HG03060 (cell line): ENCODE measurements at regions not wholly inside any gene's neighbourhood (a gene's known extent, or its start where the extent isn't known, plus 50 kb on each side); places are given as distances from the start of the nearest gene placed in this dataset.
"Not testable (repeated sequence)": the region's sequence is repeated elsewhere in the genome, so short reads cannot be mapped to it uniquely, and the experiment has no call there.

ENCODE experiments used
- ATAC-seq: cut with Tn5 transposase; IDR thresholded peaks from one replicate; pipeline ENCODE4 v1.9.1; 2021; ENCODE audit warnings: low read depth, moderate number of reproducible peaks; ENCODE audit not compliant: unreplicated experiment

GRCh38 chr3:147333098-147333497 is 73.2 kb downstream of the ZIC4 start:
- ATAC-seq = no peak

GRCh38 chr3:147328711-147329110 is 77.6 kb downstream of the ZIC4 start:
- ATAC-seq = no peak

DNA sequence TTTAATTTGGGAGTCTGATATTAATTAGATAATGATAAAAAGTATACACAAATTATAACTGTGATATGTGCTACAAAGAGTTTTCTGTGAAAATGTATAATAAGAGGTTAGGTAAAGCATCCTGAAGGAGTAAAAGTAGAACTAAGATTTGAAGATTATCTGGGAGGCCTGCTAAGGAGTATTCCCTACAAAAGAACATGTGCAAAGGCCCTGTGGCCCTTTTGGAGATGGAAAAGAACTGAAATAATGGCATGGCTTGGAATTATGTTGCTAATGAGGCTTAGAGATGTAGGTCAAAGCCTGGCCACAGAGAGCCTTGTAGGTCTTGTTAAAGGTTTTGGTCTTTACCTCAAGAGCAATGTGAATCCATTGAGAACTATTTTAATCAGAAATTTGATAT is 82.0 kb downstream of the ZIC4 start:
- ATAC-seq = no peak

DNA sequence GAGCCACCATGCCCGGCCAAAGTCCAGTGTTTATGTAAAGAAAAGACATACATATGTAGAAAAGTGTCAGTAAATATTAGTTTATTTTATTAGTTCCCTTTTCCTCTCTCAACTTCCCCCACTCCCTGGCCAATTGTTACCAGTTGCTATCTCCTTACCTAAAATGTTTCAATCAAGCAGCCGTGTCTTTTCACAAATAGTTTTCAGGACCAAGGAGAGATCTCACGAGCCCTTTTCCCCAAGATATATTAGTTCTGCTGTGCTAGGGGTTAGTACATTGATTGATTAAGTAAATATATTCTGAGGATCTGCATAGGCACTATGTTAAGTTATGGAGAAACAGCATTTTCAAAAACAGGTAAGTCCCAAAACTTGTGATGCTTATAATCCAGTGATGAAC is 87.4 kb downstream of the ZIC4 start:
- ATAC-seq = no peak

GRCh38 chr3:147317080-147317479 is 89.3 kb downstream of the ZIC4 start:
- not testable (repeated sequence) for ATAC-seq

- no peak for ATAC-seq
These were observed 92.8 kb downstream of the ZIC4 start for GRCh38 chr3:147313513-147313912.

- no peak for ATAC-seq
These were observed 93.5 kb downstream of the ZIC4 start for GRCh38 chr3:147312786-147313280.

GRCh38 chr3:147311716-147312115 is 94.6 kb downstream of the ZIC4 start:
- ATAC-seq = no peak

DNA sequence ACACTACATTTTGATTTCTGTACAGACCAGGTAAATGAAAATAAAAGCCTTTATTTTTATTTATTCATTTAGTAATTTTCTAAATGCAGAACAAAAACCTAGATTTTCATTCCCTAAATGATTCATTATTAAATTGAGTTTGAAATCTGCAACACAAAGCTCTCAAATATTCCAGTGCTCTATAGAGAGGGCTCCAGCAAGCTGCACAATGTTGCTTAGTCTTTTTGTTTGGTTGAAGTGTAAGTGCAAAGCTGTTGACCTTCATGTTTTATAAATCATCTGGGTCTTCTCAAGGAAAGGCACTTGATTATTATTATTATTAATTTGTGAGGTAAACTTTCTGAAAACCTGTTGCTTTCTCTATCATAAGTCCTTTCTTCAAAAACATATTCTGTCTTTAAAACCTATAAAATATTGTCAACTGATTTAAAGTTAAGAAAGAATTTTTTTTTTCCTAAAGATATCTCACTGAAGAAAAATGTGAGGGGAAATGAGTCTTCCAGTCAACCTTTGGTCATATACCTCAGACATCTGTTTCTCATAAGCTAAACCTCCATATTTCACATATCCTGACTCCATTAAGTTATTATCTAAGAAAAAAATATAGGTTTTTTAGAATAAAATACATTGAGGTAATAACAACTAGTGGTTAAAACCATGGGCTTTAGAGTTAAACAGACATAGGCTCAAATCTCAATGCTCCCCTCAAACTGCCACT is 100.7 kb downstream of the ZIC4 start:
- ATAC-seq = no peak

- ATAC-seq = no peak
These were observed 101.6 kb downstream of the ZIC4 start for GRCh38 chr3:147304756-147305155.

- no peak for ATAC-seq
These were observed 104.6 kb downstream of the ZIC4 start for GRCh38 chr3:147301781-147302180.

GRCh38 chr3:147299656-147300055 is 106.7 kb downstream of the ZIC4 start:
- no peak for ATAC-seq

DNA sequence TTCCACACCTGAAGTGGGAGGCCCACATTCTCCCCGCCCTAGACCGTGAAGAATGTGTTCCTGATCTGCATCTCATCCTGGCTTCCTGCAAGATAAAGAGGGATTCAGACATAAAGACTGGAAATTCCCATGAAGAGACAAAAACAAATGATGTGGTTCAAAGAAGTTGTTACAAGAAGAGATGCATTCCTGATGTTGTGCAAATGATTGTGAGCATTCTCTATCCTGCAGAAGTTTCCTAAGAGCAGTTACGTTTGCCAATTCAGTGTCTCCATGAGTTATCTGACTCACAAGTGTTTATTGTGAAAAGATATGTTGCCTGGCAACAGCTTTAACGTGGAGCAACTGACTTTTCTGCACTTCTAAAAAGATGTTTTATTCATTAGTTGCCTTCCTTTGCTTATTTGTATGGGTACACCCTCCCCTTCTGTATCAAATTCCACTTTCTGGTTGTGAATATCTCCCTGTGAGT is 107.8 kb downstream of the ZIC4 start:
- ATAC-seq = no peak

DNA sequence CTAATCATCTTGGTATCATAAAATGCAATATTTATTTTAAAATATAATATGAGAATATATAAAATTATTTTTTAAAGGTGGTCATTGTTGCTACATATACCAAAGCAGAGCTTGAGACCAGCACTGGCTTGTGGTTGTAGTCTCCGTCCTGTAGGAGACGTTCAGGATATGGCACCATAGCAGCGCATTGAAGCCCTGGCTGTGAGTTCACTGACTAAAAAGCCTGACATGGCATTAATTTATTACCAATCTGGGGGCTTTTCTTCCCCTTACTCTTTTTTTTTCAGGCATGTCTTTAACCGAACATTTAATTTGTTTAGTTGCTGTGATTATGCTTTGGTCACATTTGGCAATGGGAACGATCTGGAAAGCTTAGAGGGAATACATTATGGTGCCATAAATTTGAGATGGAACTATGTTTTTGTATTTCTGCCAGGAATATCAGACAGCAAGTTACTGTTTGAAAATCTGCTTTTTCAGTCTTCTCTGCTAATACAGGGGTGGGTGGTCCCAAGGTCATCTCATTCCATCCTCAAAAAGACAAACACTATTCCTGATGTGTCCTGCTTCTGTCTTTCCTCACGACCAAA is 108.5 kb downstream of the ZIC4 start:
- ATAC-seq = no peak

GRCh38 chr3:147287370-147287769 is 119.0 kb downstream of the ZIC4 start:
- ATAC-seq = not testable (repeated sequence)

- ATAC-seq = no peak
These were observed 136.4 kb downstream of the ZIC4 start for GRCh38 chr3:147269907-147270306.

DNA sequence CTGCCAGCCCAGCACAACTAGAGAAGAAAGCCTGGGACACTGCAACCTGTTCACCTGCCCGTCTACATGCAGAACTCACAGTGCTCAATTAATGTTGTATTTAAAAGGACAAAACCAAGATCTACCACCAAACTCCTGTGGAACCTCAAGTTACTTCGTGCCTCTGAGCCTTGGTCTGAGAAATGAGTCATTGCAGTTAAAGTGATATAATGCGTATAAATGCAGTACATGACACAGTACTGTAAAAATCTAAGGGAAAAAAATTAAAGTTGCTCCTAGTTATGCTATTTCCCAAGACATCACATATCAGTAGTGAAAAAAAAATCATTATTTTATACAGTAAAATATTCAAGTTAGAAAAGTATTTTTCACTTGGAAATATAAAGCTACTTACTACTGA is 138.9 kb downstream of the ZIC4 start:
- no peak for ATAC-seq

DNA sequence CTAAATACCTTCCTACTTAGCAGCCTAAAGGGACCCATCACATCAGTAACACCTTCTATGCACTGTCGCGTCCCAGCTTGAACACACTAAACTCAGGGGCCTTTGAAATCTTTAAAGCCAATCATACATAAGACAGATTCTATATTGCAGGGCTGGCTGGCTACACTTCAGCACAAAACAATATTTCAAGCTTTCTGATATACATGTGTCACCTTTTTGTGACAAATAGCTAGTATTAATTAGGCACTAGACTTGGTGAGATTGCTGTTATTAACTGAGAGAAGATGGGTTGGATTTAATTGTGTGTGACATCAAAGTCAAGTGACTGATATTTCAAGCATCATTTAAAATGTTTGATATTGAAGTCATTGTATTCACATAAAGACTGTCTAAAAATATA is 148.4 kb downstream of the ZIC4 start:
- no peak for ATAC-seq

- ATAC-seq = no peak
These were observed 149.6 kb downstream of the ZIC4 start for GRCh38 chr3:147256739-147257138.

- ATAC-seq = no peak
These were observed 159.4 kb downstream of the ZIC4 start for GRCh38 chr3:147246906-147247305.

GRCh38 chr3:147245638-147246037 is 160.7 kb downstream of the ZIC4 start:
- ATAC-seq = not testable (repeated sequence)

- not testable (repeated sequence) for ATAC-seq
These were observed 161.3 kb downstream of the ZIC4 start for GRCh38 chr3:147245022-147245421.
